Dedifferentiated amniotic fluid mesenchymal stem cell (primary cell): ENCODE measurements at regions not wholly inside any gene's neighbourhood (a gene's known extent, or its start where the extent isn't known, plus 50 kb on each side); places are given as distances from the start of the nearest gene placed in this dataset.

Source experiments
- DNase-seq: peaks from one replicate; pipeline ENCODE4 v3.0.0-alpha.2; 2016; ENCODE audit errors: extremely low spot score

- no peak for DNase-seq
Measured at GRCh38 chr6:139695361-139695760, 320.9 kb upstream of the CITED2 start.

GRCh38 chr6:139693735-139694134, 319.3 kb upstream of the CITED2 start:
- no peak for DNase-seq

GRCh38 chr6:139690007-139690406, 315.6 kb upstream of the CITED2 start:
- DNase-seq = no peak

DNA sequence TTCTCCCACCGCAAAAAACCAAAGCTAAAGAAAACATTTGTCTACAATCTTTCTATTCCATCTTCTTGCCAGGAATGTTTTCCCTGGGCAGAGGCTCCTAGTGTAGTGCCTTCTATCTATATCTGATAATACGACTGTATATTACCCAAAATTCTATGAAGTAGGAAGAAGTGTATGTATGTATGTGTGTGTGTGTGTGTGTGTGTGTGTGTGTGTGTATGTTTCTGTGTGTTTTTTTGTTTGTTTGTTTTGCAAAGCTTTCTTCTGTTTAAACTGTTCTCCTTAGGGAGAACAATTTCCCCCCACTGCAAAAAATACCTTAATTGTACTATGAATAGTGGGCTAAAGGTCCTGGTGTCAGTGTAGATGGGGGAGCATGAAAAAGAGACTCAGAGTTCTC, 312.6 kb upstream of the CITED2 start:
- no peak for DNase-seq

GRCh38 chr6:139686308-139686707, 311.9 kb upstream of the CITED2 start:
- DNase-seq = no peak

GRCh38 chr6:139685009-139685408, 310.6 kb upstream of the CITED2 start:
- DNase-seq = no peak

DNA sequence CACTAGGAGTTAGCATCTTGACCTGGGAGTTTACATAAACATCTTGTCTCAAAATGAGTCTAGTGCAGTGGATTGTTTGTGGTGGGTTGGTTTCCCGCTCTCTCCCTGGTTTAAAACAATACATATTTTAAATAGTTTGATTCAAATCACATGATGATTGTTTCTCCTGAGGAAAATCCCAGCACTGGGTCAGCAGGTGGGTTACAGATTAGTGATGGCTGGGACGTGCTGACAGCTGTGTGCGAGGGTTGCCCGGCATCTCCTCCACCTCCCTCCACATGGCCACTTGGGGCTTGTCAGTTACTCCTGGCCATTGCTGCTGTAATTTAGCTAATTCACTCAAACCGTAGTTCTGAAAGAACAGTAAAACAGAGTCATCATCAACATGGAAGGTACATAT, 306.4 kb upstream of the CITED2 start:
- no peak for DNase-seq

GRCh38 chr6:139679516-139680179, 305.2 kb upstream of the CITED2 start:
- DNase-seq = no peak

DNA sequence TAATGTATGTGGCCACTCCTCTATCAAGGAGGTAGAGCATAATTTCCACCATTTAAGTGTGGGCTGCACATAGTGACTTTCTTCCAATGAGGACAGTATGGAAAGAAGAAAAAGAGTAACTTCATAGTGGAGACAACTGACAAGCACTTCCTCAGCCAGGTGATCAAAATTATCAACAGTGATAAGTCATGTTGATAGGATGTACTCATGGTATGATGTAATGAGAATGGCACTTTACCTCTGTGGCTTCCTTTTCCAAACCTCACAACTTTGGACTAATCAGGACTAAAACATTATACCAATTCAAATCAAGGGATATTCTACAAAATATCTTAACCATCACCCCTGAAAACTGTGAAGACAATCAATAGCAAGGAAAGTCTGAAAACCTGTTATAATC, 302.3 kb upstream of the CITED2 start:
- no peak for DNase-seq

- no peak for DNase-seq
Measured at GRCh38 chr6:139666284-139666683, 291.8 kb upstream of the CITED2 start.

DNA sequence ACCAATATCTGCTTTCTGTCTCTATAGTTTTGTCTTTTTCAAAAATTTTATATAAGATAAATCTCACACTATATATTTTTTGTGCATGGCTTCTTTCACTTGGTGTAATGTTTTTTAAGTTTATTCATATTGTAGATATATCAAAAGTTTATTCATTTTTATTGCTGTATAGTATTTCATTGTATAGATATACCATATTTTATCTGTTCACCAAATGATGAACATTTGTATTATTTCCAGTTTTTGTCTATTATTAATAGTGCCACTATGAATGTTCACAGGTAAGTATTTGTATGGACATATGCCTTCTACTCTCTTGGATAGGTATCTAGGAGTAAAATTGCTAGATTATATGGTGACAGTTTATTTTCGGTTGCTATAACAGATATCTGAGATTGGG, 289.5 kb upstream of the CITED2 start:
- DNase-seq = no peak

DNA sequence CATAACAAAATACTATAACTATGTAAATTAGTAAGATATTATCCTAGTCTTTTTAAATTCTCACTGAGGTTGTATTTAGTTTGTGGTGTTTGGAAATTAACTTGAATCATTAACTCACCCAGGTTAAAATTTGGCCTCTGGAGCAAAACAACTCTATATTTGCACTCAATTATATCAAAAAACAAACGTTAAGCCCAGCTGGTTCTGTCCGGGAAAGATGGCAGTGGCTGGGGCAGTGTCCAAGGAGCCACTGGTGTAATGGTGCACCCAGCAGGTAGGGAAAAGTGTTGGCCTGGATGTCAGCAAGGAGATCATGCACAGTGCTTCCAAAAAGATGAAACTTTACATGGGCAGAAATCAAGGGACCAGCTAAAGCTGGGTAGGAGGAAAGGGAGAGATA, 285.3 kb upstream of the CITED2 start:
- DNase-seq = no peak

DNA sequence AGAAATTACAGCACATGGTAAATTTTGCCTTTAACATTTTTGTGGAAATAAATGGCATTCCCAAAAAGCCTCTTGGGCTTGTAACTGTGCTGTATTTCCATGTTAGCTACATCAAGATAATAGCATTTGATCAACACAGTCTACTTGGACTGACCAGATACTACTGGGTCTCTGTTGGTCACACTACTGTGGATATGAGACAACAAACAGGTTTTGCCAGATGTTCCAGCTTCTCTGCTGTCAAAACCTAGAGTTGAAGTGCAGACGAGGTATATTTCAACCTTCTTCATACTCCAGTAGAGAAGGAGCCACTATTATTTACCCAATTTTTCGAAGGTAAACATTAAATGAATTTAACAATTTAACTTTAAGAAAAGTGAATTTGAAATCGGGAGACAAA, 284.7 kb upstream of the CITED2 start:
- no peak for DNase-seq

- no peak for DNase-seq
Measured at GRCh38 chr6:139657119-139657518, 282.7 kb upstream of the CITED2 start.

- DNase-seq = no peak
Measured at GRCh38 chr6:139655783-139656705, 281.6 kb upstream of the CITED2 start.

- no peak for DNase-seq
Measured at GRCh38 chr6:139654888-139655782, 280.7 kb upstream of the CITED2 start.

- no peak for DNase-seq
Measured at GRCh38 chr6:139654309-139654708, 279.9 kb upstream of the CITED2 start.

GRCh38 chr6:139653111-139653510, 278.7 kb upstream of the CITED2 start:
- no peak for DNase-seq

GRCh38 chr6:139650941-139651340, 276.5 kb upstream of the CITED2 start:
- no peak for DNase-seq

- no peak for DNase-seq
Measured at GRCh38 chr6:139649732-139650131, 275.3 kb upstream of the CITED2 start.

DNA sequence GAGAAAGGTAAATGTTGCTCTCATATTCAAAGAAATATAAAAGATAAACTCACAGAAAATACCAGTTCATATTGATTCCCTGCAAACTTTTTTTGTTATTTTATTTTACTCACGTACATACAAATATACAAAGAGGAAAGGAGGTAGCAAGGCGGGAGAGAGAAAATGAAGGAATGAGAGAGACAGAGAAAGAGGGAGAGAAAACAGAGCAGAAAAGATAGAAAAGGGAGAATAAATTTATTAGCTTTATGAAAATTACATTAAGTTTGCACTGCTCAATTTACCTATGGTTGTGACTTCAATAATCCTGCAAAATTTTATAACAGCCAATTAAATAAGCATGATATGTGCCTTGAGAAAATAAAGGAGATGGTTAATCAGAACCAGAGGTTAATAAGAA, 274.7 kb upstream of the CITED2 start:
- DNase-seq = no peak

- no peak for DNase-seq
Measured at GRCh38 chr6:139648430-139649000, 274.1 kb upstream of the CITED2 start.
